HG03565 (cell line): ENCODE measurements at regions not wholly inside any gene's neighbourhood (a gene's known extent, or its start where the extent isn't known, plus 50 kb on each side); places are given as distances from the start of the nearest gene placed in this dataset.
"Not testable (repeated sequence)": the region's sequence is repeated elsewhere in the genome, so short reads cannot be mapped to it uniquely, and the experiment has no call there.

ENCODE experiments used
- ATAC-seq: cut with Tn5 transposase; IDR thresholded peaks from one replicate; pipeline ENCODE4 v1.9.1; 2021; ENCODE audit warnings: mild to moderate bottlenecking, moderate library complexity; ENCODE audit not compliant: unreplicated experiment

- ATAC-seq: no peak
These were observed 71.0 kb downstream of the COQ2 start for GRCh38 chr4:83213640-83214039.

DNA sequence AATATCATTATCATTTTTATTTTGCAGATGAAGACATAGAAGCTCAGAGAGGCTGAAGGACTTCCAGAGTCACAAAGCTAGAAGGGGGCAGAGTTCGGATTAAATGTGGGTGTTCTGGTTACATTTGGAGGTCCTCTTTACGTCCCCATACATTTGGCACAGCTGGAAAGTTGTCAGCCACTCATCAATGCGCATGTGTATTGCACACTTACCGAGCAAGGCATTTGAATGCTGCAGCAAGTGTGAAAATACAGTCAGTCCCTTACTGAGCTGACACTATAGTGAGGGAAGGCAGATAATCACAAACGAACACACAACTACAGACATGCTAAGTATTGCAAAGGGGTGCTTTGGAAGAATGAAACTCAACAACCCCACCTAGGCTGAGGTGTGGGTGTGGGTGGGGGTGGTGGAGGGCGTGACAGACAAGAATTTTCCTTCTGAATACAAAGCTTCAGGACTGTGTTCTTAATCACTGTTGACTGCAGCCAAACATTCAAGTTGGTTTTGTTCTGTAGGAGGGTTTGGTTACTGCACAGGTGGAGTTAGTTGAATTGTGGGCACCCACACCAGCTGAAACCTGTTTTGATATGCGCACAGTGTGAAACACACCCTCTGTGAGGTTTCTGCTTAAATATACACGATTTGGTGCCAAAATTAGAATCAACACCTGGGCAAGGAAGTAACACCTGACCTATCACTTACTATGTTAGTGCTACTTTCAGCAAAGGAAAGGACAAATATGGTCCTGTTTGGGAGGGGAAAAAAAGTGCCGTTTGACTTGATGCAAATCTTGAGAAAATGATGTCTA, 72.4 kb downstream of the COQ2 start:
- peak; percentile 79 for ATAC-seq

GRCh38 chr4:83209419-83209818, 75.2 kb downstream of the COQ2 start:
- no peak for ATAC-seq

DNA sequence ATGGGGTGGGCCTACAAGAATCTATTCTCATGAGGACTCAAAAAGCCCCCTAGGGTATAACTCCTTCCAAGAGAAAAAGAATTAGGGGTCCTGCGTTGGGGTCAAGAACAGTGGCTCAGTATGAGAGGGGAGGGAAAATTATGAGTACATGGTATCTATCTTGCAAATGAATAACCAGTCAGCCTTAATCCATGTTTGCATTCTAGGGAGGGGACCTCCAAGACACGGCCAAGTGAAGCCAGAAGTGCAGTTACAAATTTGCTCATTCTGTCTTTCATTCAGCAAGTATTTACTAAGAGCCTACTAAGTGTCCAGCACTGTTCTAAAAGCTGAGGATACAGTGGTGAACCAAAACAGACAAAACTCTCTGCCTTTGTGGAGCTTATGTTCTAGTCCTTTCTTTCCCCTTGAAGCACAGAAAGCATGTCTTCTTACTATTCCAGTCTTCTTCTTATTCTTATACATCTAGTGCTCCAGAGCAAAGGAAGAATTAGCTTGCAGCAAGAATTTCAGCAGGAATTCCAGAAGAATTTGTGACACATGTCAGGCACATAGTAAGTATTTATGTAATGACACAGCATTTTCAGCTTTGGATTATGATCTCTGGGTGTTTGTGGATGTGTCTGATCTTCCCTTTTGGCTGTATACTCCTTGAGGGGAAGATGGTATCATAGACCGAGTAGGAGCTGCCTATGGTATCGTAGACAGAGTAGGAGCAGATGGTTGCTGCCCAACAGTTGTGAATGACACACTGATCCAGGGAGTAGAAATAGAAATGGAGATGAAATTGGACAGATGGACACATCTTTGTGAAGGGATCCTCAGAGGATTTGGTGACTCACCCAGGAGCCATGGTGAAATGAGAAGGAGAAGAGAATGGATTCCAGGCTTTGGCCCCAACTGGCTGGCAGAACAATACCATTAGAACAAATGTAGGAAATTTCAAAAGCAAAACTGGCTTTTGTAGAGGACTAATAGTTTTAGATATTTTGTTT, 75.9 kb downstream of the COQ2 start:
- ATAC-seq: no peak

- ATAC-seq: no peak
These were observed 77.0 kb downstream of the COQ2 start for GRCh38 chr4:83207497-83208101.

DNA sequence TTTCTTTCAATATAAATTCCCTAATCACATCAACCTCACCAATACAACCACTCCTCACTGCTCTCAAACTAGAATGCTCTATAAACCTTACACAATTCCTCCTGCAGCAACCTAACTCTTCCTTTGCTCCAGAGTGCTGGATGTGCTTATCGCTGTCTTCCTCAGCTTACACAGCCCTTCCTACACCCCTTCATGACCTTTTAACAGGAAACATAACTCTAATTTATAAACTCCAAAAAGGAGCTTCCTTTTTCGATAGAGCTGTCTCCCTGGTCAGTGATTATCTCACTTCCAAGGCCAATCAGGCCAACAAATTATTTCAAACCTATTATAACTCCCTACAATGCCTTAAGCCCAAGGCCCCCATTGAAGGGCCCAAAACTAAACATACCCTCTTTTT, 78.8 kb downstream of the COQ2 start:
- ATAC-seq: no peak

GRCh38 chr4:83204731-83205130, 79.9 kb downstream of the COQ2 start:
- no peak for ATAC-seq

GRCh38 chr4:83201761-83202160, 82.8 kb downstream of the COQ2 start:
- ATAC-seq: no peak

DNA sequence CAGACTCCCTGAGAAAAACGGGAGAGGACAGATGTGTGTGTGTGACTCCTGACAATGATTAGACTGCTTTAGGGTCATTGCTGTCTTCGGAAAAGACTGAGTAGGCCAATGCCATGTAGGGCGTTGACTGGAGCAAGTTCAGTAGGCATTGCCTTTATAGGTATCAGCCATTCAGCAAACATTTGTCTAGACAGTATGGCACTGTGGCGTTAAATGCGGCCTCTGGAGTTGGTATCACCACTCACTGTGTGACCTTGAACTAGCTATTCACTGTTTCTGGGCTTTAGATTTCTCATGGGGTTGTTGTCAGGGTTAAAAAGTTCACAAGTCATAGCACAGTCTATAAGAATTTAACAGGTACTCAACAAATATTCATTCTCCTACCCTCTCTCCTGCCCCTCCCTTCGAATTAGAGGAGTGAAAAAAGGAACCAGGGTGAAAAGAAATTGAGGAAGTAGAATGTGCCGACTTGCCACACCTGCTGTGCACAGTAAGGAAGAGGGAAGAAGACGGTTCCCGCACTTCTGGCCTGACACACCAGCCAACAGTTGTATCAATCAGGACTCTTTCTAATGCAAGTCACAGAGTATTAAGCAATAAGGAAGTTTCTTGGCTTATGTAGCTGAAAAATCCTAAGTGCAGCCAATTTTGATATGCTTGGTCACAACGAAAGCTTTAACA, 83.2 kb upstream of the PLAC8 start:
- ATAC-seq: no peak

DNA sequence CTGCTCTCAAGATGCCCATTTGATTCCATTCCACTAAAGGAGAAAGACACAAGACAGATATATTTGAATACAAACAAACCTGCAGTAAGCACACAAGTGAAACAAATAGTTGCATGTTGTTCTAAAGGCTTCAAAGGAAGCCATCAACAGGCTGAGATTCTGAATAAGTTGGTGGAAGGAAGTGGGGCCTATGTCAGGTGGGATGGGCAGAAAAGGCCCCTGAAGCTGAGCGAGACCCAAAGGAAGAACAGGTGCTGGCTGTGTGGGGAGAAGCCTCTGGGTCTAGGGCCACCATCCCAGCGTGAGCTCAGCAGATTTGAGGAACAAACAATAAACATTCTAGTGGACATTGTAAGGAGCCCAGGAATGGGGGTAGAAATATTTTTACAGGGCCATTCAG, 82.4 kb upstream of the PLAC8 start:
- no peak for ATAC-seq

DNA sequence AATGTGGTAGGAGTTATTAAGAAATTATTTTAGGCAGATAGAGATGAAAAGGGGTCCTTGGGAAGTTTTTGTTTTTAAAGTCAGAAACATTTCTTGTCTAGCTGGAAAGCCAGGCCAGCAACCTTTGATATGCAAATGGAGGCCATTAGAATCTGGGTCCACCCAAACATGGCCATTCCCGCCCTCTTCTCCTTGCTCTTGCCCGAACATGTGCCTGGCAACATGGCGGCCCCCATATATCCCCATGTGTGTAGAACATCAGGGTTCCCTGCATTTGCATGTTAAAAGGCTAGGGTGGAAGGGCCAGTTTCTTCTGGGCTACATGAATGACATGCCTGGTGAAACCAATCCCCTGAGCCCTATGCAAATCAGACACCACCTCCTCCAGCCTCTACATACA, 80.7 kb upstream of the PLAC8 start:
- ATAC-seq: no peak

- not testable (repeated sequence) for ATAC-seq
These were observed 80.1 kb upstream of the PLAC8 start for GRCh38 chr4:83194588-83194987.

GRCh38 chr4:83192634-83193033, 78.1 kb upstream of the PLAC8 start:
- no peak for ATAC-seq

GRCh38 chr4:83191026-83191425, 76.5 kb upstream of the PLAC8 start:
- ATAC-seq: no peak

- ATAC-seq: no peak
These were observed 75.2 kb upstream of the PLAC8 start for GRCh38 chr4:83189631-83190136.

GRCh38 chr4:83180431-83180968, 66.0 kb upstream of the PLAC8 start:
- ATAC-seq: peak; percentile 35

DNA sequence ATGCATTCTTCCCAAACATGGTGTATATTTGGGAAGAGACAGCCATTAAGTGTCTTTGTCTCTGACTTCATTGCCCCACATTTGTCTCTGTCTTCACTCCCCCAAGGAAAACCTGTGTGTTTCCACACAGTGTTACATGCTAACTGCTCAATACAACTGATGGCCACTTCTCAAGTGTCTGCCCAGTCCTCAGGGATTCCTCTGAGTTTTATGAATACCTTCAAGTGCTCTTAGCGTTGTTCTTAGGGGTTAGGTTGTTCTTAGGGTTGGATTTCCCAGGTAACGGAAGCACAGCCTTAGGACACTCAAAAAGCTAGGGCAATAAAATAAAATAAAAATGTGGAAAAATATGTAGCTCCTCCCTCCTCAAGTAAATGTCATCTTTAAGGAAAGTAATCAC, 64.7 kb upstream of the PLAC8 start:
- ATAC-seq: no peak

DNA sequence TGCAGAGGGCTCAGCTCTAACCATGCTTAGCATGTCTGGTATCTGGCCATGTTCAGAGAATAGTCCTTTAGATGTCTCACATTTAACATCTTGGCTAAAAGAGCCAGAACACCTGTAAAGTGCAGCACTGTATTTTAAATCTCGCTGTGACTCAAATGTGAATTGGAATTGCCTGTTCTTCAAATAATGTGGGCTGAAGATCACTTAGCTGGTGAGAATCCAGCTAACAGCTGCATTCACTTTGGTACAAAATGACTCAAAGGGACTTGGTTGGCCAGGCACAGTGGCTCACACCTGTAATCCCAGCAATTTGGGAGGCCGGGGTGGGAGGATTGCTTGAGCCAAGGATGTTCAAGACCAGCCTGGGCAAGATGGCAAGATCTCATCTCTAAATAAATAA, 63.5 kb upstream of the PLAC8 start:
- peak; percentile 36 for ATAC-seq

DNA sequence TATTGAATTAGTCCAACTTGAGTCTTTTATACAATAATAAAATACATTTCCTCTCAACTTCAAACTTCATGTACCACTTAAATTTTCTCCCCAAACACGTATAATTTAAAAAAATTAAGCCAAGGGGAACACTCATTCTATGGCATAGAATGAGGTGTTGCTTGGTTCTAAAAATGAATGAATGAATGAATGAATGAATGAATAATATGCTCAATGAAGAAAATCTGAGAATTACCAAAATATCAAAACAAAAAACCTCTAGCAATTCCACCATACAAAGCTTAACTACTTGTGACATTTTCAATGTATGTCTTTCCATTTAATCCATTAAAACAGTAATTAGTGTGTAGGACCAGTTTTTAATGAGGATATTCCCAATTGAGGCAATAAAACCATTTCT, 62.7 kb upstream of the PLAC8 start:
- no peak for ATAC-seq

- ATAC-seq: peak; percentile 57
These were observed 60.4 kb upstream of the PLAC8 start for GRCh38 chr4:83174844-83175414.
